SKM-1 (cell line): ENCODE measurements at regions not wholly inside any gene's neighbourhood (a gene's known extent, or its start where the extent isn't known, plus 50 kb on each side); places are given as distances from the start of the nearest gene placed in this dataset.

Experiments used
- DNase-seq: peaks from one replicate; lab custom pipeline; 2025; ENCODE audit not compliant: unreplicated experiment; lab: John Stamatoyannopoulos, UW

DNA sequence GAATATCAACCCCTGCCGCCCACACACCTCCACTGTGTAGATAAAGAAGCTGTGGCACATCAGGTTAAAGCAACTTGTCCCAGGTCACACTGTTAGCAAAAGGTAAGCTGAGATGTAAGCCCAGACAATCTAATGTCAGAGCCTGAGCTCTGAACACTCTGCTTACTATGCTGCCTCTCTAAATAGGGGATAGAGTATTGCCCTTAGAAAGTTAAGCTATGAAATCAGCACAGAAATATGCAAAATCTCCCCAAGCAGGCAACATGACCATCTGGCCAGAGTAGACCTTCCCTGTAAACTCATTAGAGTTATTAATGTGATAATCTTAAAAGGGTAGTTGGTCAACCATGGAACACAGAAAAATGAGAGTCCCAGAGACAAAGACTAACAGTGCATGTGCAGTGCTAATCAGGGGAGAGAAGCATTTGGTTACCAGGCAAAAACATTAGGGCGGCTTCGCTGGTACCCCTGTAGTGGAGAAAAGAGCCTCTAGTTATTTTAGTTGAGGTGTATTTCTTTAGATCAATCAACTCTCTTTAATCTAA is 171.0 kb downstream of the BTG1 start:
- no peak for DNase-seq

GRCh38 chr12:91973813-91974212 is 171.8 kb downstream of the BTG1 start:
- no peak for DNase-seq

DNA sequence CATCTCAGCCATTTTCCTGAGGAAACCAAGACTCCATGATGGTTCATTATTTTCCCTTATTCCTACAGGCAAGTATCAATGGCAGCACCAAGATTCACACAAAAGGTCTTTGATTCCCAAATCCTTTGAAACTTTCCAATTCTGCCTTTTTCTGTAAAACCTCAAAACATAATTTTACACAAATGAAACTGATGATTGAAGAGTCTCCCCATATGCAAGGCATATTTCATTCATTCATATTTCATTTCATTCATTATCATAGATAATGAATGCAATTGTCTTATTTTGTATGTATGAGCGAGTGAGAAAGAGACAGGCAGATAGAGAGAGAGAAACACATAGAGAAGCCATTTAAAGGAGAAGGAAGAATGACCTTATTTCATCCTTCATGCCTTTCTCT is 172.8 kb downstream of the BTG1 start:
- DNase-seq: no peak

DNA sequence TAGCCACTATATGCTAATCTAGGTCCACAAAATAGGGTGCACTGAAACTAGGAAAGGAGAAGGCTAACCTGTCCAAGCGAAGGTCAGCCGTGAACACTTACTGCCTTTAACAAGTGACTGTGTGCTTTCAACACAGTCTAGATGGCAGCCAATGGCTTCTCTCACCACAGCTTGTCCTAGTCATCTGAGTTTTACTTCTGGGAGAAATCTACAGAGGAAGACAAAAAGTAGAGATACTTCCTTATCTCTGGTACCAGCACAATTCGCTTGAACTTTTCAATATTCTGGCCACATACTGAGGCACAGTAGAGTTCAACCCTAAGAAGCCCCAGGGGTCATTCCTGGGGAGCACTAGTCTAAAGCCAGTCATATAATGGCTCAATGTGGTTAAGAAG is 176.9 kb downstream of the BTG1 start:
- no peak for DNase-seq

DNA sequence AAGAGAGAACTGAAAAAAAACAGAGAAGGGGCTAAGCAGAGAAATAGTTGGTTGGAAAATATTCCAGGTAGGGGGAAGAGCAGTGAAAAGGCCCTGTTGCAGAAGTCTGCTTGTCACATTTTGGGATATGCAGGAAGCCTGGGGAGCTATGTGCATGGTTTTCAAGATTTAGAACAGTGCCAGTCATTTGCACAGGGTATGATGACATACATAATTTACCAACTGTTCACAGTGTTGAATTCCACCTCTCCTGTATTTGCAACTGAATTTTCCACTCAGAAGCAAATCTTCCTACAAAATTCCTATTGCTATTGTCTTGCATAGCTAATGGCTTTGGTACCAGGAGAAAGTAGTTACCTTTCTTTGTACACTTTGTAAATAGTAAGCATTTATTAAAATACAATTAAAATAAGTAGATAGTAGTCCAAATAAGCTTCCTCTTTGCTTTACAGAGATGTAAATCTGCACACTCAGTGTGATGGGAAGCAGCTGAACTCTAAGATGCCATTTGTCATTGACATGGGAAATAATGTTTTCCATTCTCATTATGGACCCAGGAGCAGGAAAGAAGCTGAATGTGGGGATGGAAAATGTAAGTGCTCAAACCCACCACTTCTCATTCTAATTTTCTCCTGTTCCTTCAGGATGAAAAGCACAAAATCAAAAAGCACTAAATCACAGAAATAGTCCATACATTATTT is 177.4 kb downstream of the BTG1 start:
- no peak for DNase-seq

- no peak for DNase-seq
Observed at GRCh38 chr12:91967590-91967989, 178.1 kb downstream of the BTG1 start.

GRCh38 chr12:91965781-91966180 is 179.9 kb downstream of the BTG1 start:
- no peak for DNase-seq

- DNase-seq: no peak
Observed at GRCh38 chr12:91964501-91964900, 181.1 kb downstream of the BTG1 start.

DNA sequence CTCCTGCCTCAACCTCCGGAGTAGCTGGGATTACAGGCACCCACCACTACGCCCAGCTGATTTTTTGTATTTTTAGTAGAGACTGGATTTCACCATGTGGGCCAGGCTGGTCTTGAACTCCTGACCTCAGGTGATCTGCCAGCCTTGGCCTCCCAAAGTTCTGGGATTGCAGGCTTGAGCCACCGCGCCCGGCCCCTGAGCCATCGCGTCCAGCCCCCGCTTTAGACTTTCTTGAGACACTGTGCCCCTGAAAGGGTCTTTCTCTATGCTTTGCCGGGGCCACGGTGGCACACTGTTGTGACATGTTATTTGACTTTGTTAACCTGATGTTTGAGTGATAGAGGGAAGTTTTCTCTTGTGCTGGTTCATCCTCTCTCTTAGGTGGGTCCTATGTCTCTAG is 186.4 kb downstream of the BTG1 start:
- DNase-seq: no peak

GRCh38 chr12:91958816-91959215 is 186.8 kb downstream of the BTG1 start:
- DNase-seq: no peak

- no peak for DNase-seq
Observed at GRCh38 chr12:91954747-91955146, 190.9 kb downstream of the BTG1 start.

- no peak for DNase-seq
Observed at GRCh38 chr12:91954326-91954725, 191.3 kb downstream of the BTG1 start.

DNA sequence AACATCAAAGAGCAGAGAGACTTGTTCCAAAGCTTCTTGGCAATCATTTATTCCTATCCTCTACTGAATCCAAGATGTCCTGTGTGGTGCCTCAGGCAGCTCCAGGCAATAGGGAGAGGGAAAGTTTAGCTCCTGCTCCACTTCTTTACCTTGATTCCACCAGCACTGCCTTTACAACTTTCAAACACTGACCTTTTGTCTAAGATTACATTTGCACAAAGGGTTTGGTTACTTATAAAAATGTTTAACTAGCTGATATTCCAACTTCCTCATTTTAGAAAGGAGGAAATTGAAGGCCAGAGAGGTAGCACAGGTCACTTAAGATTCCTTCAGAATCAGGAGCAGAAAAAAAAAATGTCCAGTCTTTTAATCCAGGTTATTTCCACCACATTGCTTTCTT is 192.7 kb downstream of the BTG1 start:
- DNase-seq: no peak

DNA sequence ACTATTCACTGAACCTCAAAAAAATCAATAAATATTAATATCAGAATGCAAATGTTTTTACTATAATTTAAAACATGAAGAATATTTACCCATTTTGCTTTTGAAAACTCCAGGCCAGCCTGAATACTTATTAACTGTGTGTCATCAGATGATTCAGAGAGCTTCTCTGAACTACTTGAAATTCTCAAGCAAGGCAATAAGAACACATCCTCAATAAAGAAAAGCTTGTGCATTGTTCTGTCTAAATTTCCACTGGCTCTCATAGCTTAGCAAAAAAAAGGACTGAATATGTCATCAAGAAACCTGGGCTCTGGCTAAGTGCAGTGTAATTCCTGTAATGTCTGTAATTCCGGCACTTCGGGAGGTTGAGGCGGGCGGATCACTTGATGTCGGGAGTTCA is 194.1 kb downstream of the BTG1 start:
- no peak for DNase-seq

GRCh38 chr12:91948504-91948903 is 197.1 kb downstream of the BTG1 start:
- DNase-seq: no peak

- DNase-seq: no peak
Observed at GRCh38 chr12:91947459-91947858, 198.2 kb downstream of the BTG1 start.

DNA sequence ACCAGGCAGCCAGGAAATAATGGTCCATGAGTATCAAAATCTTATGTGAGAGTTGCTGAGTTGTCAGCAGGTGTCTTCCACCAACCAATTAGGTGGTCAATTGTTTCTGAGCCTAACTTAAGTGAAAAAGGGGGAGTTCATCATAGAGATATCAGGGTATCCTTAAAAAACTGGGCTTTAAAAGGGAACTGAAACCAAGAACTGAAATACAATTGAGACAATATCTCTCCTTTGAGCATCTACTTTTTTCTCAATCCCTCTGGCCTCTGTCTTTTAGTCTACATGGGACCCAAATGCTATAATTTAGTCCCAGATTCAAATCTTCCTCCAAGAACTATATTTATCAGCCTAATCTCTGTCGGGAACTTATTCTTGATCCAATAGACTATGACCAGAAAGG is 201.0 kb downstream of the BTG1 start:
- no peak for DNase-seq

- DNase-seq: no peak
Observed at GRCh38 chr12:91940826-91941570, 204.6 kb downstream of the BTG1 start.

- DNase-seq: no peak
Observed at GRCh38 chr12:91940322-91940721, 205.3 kb downstream of the BTG1 start.

GRCh38 chr12:91937706-91938105 is 207.9 kb downstream of the BTG1 start:
- no peak for DNase-seq

DNA sequence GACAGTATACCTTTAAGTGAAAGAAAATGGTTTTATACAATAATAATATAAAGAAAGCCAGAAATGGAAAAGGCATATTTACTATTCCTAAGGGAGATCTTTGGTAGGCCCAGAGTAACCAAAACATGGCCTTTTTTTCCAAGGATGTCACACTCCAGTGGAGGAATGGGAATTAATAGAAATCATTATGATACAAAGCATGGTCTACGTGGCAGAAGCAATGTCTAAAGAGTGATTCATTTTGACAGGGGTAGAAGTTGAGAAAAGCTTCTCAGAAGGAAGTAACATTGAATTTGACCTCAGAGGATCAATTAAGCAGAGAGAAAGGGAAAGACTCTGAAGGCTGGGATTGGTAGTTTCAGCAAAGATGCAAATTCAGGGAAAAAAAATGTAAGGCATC is 208.6 kb downstream of the BTG1 start:
- no peak for DNase-seq

GRCh38 chr12:91935296-91935695 is 210.3 kb downstream of the BTG1 start:
- no peak for DNase-seq

- DNase-seq: no peak
Observed at GRCh38 chr12:91931111-91931510, 214.5 kb downstream of the BTG1 start.
